CD4-positive, CD25-positive, alpha-beta regulatory T cell (primary cell): ENCODE measurements at regions not wholly inside any gene's neighbourhood (a gene's known extent, or its start where the extent isn't known, plus 50 kb on each side); places are given as distances from the start of the nearest gene placed in this dataset.

Source experiments
- ATAC-seq, 2 donors: fragments of 150-1000 bp; cut with Tn5 transposase; one replicate each; pipeline ENCODE4 v1.10.0; 2021; ENCODE audit warnings: low read depth in 2 of 2, moderate number of reproducible peaks in 2 of 2, moderate library complexity in 1 of 2
- DNase-seq, 3 donors: peaks; one replicate each; pipeline versions ENCODE4 v3.0.0 to v3.0.0-alpha.2; 2012 to 2022; ENCODE audit warnings: mixed read lengths in 1 of 3
- H3K27ac ChIP-seq: one replicate; pipeline ENCODE4 v1.7.0; 2013; ENCODE audit warnings: mild to moderate bottlenecking, low read length; ENCODE audit not compliant: insufficient read depth, poor library complexity, severe bottlenecking
- H3K27me3 ChIP-seq: one replicate; pipeline ENCODE4 v1.7.0; 2013; ENCODE audit warnings: low read length; ENCODE audit not compliant: control insufficient read depth, insufficient read depth
- H3K36me3 ChIP-seq: one replicate; pipeline ENCODE4 v1.7.0; 2013; ENCODE audit warnings: mild to moderate bottlenecking, low read length, moderate library complexity; ENCODE audit not compliant: control insufficient read depth, insufficient read depth
- H3K4me1 ChIP-seq: 2 replicates; pipeline ENCODE4 v1.7.0; 2013; ENCODE audit warnings: mild to moderate bottlenecking, low read length; ENCODE audit not compliant: insufficient read depth, control insufficient read depth, poor library complexity, severe bottlenecking
- H3K4me3 ChIP-seq: one replicate; pipeline ENCODE4 v1.7.0; 2013; ENCODE audit warnings: low read depth, mild to moderate bottlenecking, low read length, moderate library complexity
- H3K9me3 ChIP-seq, 2 experiments: 1 replicate in 1 of 2; 2 replicates in 1 of 2; pipeline ENCODE4 v1.7.0; 2013; ENCODE audit warnings: low read length in 2 of 2, mild to moderate bottlenecking in 1 of 2, moderate library complexity in 1 of 2; ENCODE audit not compliant: control insufficient read depth in 2 of 2
- H3K27ac Mint-ChIP-seq, 3 donors: one replicate each; pipeline ENCODE4 v1.8.0; 2020 to 2022; ENCODE audit warnings: mild to moderate bottlenecking in 3 of 3, mixed read lengths in 3 of 3, moderate library complexity in 2 of 3
- H3K27me3 Mint-ChIP-seq: one replicate; pipeline ENCODE4 v1.8.0; 2022; ENCODE audit warnings: mild to moderate bottlenecking, mixed read lengths
- H3K36me3 Mint-ChIP-seq: one replicate; pipeline ENCODE4 v1.8.0; 2020; ENCODE audit warnings: mixed read lengths
- H3K4me1 Mint-ChIP-seq, 4 donors: one replicate each; pipeline ENCODE4 v1.8.0; 2020 to 2022; ENCODE audit warnings: mixed read lengths in 4 of 4, mild to moderate bottlenecking in 1 of 4
- H3K4me3 Mint-ChIP-seq, 4 donors: one replicate each; pipeline ENCODE4 v1.8.0; 2020 to 2022; ENCODE audit warnings: mild to moderate bottlenecking in 4 of 4, mixed read lengths in 4 of 4, moderate library complexity in 3 of 4
- H3K9me3 Mint-ChIP-seq, 7 donors: one replicate each; pipeline ENCODE4 v1.8.0; 2020 to 2022; ENCODE audit warnings: mixed read lengths in 7 of 7, mild to moderate bottlenecking in 3 of 7, moderate library complexity in 2 of 7

GRCh38 chr6:48845219-48845618 lies 617.8 kb downstream of the MMUT start:
- H3K27ac Mint-ChIP-seq = no peak overlapping the region
- H3K4me3 Mint-ChIP-seq = no peak overlapping the region
- H3K4me1 Mint-ChIP-seq = no peaks in the 10 kb centered on the region
- ATAC-seq (no peak), DNase-seq (no peak)
- Histone ChIP-seq H3K27ac (no peak overlapping the region), H3K4me1 (no peaks in the 10 kb centered on the region), H3K27me3 (no peaks in the 10 kb centered on the region), H3K9me3 (peaks cover 3 to 4% of the 10 kb centered on the region in 2 experiments), H3K4me3 (no peak overlapping the region), H3K36me3 (no peaks in the 10 kb centered on the region)
- peaks cover 3 to 29% (median 10%) of the 10 kb centered on the region in 7 donors for H3K9me3 Mint-ChIP-seq
- H3K36me3 Mint-ChIP-seq = no peaks in the 10 kb centered on the region
- H3K27me3 Mint-ChIP-seq = no peaks in the 10 kb centered on the region

- Mint-ChIP-seq H3K4me1 (no peaks in the 10 kb centered on the region), H3K4me3 (no peak overlapping the region), H3K27me3 (no peaks in the 10 kb centered on the region), H3K27ac (no peak overlapping the region), H3K36me3 (no peaks in the 10 kb centered on the region), H3K9me3 (peaks cover 3 to 31% (median 10%) of the 10 kb centered on the region in 7 donors)
- Histone ChIP-seq H3K9me3 (peaks cover 3 to 4% of the 10 kb centered on the region in 2 experiments), H3K27ac (no peak overlapping the region), H3K27me3 (no peaks in the 10 kb centered on the region), H3K4me3 (no peak overlapping the region), H3K36me3 (no peaks in the 10 kb centered on the region), H3K4me1 (no peaks in the 10 kb centered on the region)
- DNase-seq = no peak
- no peak for ATAC-seq
These were observed 618.4 kb downstream of the MMUT start for GRCh38 chr6:48844696-48845095.

DNA sequence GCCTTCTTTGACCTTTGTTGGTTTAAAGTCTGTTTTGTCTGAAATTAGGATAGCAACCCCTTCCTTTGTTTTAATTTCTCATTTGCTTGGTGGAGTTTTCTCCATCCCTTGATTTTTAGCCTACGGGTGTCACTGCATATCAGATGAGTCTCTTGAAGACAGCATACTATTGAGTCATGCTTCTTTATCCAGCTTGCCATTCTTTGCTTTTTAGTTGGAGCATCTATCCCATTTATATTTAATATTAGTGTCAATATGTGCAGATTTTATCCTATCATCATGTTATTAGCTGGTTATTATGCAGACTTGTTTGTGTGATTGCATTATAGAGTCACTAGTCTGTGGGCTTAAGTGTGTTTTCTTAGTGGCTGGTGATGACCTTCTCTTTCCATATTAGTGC lies 622.2 kb downstream of the MMUT start:
- no peaks in the 10 kb centered on the region for H3K36me3 ChIP-seq
- ATAC-seq = no peak
- H3K36me3 Mint-ChIP-seq = no peaks in the 10 kb centered on the region
- peaks cover 3 to 4% of the 10 kb centered on the region in 2 experiments for H3K9me3 ChIP-seq
- H3K9me3 Mint-ChIP-seq = peaks cover 5 to 27% (median 11%) of the 10 kb centered on the region in 7 donors
- DNase-seq = no peak
- no peak overlapping the region for H3K27ac ChIP-seq
- no peak overlapping the region for H3K27ac Mint-ChIP-seq
- no peak overlapping the region for H3K4me3 ChIP-seq
- H3K4me1 ChIP-seq = no peaks in the 10 kb centered on the region
- no peaks in the 10 kb centered on the region for H3K27me3 Mint-ChIP-seq
- H3K4me1 Mint-ChIP-seq = no peaks in the 10 kb centered on the region
- no peak overlapping the region for H3K4me3 Mint-ChIP-seq
- no peaks in the 10 kb centered on the region for H3K27me3 ChIP-seq

DNA sequence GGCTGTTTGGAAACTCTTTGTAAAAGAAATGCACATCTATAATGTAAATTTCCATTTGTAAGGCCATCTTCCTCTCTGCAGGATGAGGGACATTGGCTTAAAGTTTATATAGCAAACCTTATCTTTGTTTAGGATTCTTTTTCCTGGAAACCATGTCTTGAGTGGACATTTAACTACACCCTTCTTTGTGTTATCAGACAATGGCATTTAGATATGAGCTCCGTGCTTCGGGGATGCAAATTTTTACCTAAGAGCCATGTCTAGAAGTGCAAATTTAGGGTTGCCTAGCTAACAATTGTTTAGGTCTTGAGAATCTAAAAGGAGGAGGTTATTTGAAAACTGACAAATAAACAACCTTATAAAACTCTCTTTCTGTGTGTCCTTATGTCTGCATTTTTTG lies 623.8 kb downstream of the MMUT start:
- Mint-ChIP-seq H3K27me3 (no peaks in the 10 kb centered on the region), H3K27ac (no peak overlapping the region), H3K4me1 (no peaks in the 10 kb centered on the region), H3K9me3 (peaks cover 5 to 23% (median 11%) of the 10 kb centered on the region in 7 donors), H3K4me3 (no peak overlapping the region), H3K36me3 (no peaks in the 10 kb centered on the region)
- H3K27me3 ChIP-seq = no peaks in the 10 kb centered on the region
- ATAC-seq = no peak
- no peak for DNase-seq
- H3K27ac ChIP-seq = no peak overlapping the region
- H3K9me3 ChIP-seq = peaks cover 0 to 4% of the 10 kb centered on the region in 2 experiments
- H3K4me1 ChIP-seq = no peaks in the 10 kb centered on the region
- no peak overlapping the region for H3K4me3 ChIP-seq
- no peaks in the 10 kb centered on the region for H3K36me3 ChIP-seq

- no peaks in the 10 kb centered on the region for H3K36me3 Mint-ChIP-seq
- H3K4me1 ChIP-seq = no peaks in the 10 kb centered on the region
- H3K4me3 ChIP-seq = no peak overlapping the region
- no peaks in the 10 kb centered on the region for H3K27me3 ChIP-seq
- H3K36me3 ChIP-seq = no peaks in the 10 kb centered on the region
- no peak overlapping the region for H3K4me3 Mint-ChIP-seq
- DNase-seq (no peak), ATAC-seq (no peak)
- no peaks in the 10 kb centered on the region for H3K4me1 Mint-ChIP-seq
- H3K27ac Mint-ChIP-seq = no peak overlapping the region
- no peaks in the 10 kb centered on the region for H3K27me3 Mint-ChIP-seq
- H3K9me3 Mint-ChIP-seq = peaks cover 5 to 23% (median 11%) of the 10 kb centered on the region in 7 donors
- H3K27ac ChIP-seq = no peak overlapping the region
- peaks cover 0 to 4% of the 10 kb centered on the region in 2 experiments for H3K9me3 ChIP-seq
These were observed 625.3 kb downstream of the MMUT start for GRCh38 chr6:48837744-48838143.

DNA sequence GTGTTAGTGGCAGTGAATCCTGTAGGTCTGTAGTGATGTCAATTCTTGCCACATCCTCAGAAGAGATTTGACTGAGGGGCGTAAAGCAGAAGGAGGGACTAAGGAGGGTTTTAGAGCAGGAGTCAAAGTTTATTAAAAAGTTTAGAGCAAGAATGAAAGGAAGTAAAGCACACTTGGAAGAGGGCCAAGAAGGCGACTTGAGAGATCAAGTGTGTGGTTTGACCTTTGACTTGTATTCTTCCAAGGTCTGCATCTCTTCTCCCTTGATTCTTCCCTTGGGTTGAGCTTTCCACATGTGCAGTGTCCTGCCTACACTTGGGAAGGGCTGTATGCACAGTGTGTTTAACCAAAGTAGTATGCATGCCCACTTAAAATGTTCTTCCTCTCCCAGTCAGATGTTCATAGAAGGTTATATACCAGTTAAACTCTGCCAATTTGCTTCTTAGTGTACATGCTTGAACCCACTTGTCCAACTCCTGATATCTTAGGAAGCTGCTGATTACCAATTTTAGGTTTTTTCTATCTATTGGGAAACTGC lies 627.6 kb downstream of the MMUT start:
- DNase-seq (no peak), ATAC-seq (no peak)
- Mint-ChIP-seq H3K4me1 (no peaks in the 10 kb centered on the region), H3K9me3 (peaks cover 2 to 18% (median 7%) of the 10 kb centered on the region in 7 donors), H3K27me3 (no peaks in the 10 kb centered on the region), H3K27ac (no peak overlapping the region), H3K4me3 (no peak overlapping the region), H3K36me3 (no peaks in the 10 kb centered on the region)
- Histone ChIP-seq H3K27ac (no peak overlapping the region), H3K4me1 (no peaks in the 10 kb centered on the region), H3K36me3 (no peaks in the 10 kb centered on the region), H3K27me3 (no peaks in the 10 kb centered on the region), H3K4me3 (no peak overlapping the region), H3K9me3 (no peaks in the 10 kb centered on the region)

DNA sequence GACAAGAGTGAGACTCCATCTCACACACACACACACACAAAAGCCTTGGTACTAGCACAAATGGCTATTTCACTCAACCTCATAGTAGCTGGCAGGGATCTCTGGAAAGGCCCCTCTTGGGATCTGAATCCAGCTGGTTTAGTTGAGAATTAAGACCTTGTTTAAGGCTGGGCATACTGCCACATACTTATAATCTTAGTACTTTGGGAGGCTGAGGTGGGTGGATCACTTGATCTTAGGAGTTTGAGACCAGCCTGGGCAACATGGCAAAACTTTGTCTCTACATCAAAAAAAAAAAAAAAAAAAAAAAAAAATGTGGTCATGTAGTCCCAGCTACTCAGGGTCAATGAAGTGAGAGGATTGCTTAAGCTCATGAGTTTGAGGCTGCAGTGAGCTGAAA lies 628.3 kb downstream of the MMUT start:
- Histone ChIP-seq H3K36me3 (no peaks in the 10 kb centered on the region), H3K9me3 (no peaks in the 10 kb centered on the region), H3K27ac (no peak overlapping the region), H3K4me3 (no peak overlapping the region), H3K4me1 (no peaks in the 10 kb centered on the region), H3K27me3 (no peaks in the 10 kb centered on the region)
- Mint-ChIP-seq H3K9me3 (peaks cover 0 to 13% (median 3%) of the 10 kb centered on the region in 7 donors), H3K27ac (no peak overlapping the region), H3K4me3 (no peak overlapping the region), H3K27me3 (no peaks in the 10 kb centered on the region), H3K36me3 (no peaks in the 10 kb centered on the region), H3K4me1 (no peaks in the 10 kb centered on the region)
- ATAC-seq (no peak), DNase-seq (no peak)

- Mint-ChIP-seq H3K4me1 (no peaks in the 10 kb centered on the region), H3K9me3 (peaks cover 0 to 8% (median 3%) of the 10 kb centered on the region in 7 donors), H3K36me3 (no peaks in the 10 kb centered on the region), H3K4me3 (no peak overlapping the region), H3K27me3 (no peaks in the 10 kb centered on the region), H3K27ac (no peak overlapping the region)
- Histone ChIP-seq H3K36me3 (no peaks in the 10 kb centered on the region), H3K27me3 (no peaks in the 10 kb centered on the region), H3K27ac (no peak overlapping the region), H3K9me3 (no peaks in the 10 kb centered on the region), H3K4me3 (no peak overlapping the region), H3K4me1 (no peaks in the 10 kb centered on the region)
- DNase-seq (no peak), ATAC-seq (no peak)
These were observed 629.1 kb downstream of the MMUT start for GRCh38 chr6:48833916-48834315.
